GM06990 (cell line): ENCODE measurements at regions not wholly inside any gene's neighbourhood (a gene's known extent, or its start where the extent isn't known, plus 50 kb on each side); places are given as distances from the start of the nearest gene placed in this dataset.
A peak's percentile ranks its signal among the peaks of the same experiment; 100 is the strongest.
"Not testable (repeated sequence)": the region's sequence is repeated elsewhere in the genome, so short reads cannot be mapped to it uniquely, and the experiment has no call there.

ENCODE experiments used
- DNase-seq: peaks from one replicate; pipeline ENCODE4 v3.0.0-alpha.2; 2011; ENCODE audit not compliant: insufficient read length; ENCODE audit errors: extremely low read depth
- H3K27me3 ChIP-seq: replicated peaks from 2 replicates; pipeline ENCODE4 v1.6.0; 2011; ENCODE audit warnings: low read length; ENCODE audit not compliant: control insufficient read depth, insufficient read depth
- H3K36me3 ChIP-seq: 2 replicates; pipeline ENCODE4 v1.5.1; 2011; ENCODE audit warnings: low read length; ENCODE audit not compliant: control insufficient read depth, insufficient read depth
- H3K4me3 ChIP-seq: replicated peaks from 2 replicates; pipeline ENCODE4 v1.5.1; 2011; ENCODE audit warnings: low read depth, mild to moderate bottlenecking, control low read depth, low read length
- CTCF ChIP-seq: IDR thresholded peaks from 2 replicates; pipeline ENCODE4 v1.5.1; 2011; ENCODE audit warnings: low read length, control low read depth, mild to moderate bottlenecking, inconsistent platforms; ENCODE audit not compliant: insufficient read depth, poor library complexity, severe bottlenecking

GRCh38 chr4:72857787-72858186 lies 211.7 kb downstream of the COX18 start:
- TF ChIP-seq CTCF = no peak
- DNase-seq = no peak
- Histone ChIP-seq H3K27me3 (no peaks in the 10 kb centered on the region), H3K4me3 (no peak overlapping the region), H3K36me3 (no peaks in the 10 kb centered on the region)

DNA sequence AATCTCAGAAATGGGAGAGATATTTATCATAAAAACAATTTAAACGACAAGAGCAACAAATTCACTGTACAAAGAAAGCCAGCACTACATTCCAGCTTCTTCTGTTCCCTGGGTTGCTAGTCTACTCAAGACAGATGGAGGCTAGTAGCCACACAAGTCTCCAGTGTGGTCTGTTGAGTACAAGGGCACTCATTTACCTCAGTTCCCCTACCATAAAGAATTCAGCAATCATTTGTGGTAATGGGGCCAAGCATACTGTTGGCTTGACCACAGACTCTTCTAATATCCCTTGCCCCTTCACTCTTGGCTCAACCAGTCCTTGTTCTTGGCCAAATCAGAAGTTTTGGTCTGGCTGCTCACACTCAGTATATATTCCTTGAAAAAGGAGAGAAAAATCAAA lies 212.3 kb downstream of the COX18 start:
- no peak for DNase-seq
- H3K36me3 ChIP-seq = no peaks in the 10 kb centered on the region
- H3K27me3 ChIP-seq = no peaks in the 10 kb centered on the region
- TF ChIP-seq CTCF = no peak
- H3K4me3 ChIP-seq = no peak overlapping the region

DNA sequence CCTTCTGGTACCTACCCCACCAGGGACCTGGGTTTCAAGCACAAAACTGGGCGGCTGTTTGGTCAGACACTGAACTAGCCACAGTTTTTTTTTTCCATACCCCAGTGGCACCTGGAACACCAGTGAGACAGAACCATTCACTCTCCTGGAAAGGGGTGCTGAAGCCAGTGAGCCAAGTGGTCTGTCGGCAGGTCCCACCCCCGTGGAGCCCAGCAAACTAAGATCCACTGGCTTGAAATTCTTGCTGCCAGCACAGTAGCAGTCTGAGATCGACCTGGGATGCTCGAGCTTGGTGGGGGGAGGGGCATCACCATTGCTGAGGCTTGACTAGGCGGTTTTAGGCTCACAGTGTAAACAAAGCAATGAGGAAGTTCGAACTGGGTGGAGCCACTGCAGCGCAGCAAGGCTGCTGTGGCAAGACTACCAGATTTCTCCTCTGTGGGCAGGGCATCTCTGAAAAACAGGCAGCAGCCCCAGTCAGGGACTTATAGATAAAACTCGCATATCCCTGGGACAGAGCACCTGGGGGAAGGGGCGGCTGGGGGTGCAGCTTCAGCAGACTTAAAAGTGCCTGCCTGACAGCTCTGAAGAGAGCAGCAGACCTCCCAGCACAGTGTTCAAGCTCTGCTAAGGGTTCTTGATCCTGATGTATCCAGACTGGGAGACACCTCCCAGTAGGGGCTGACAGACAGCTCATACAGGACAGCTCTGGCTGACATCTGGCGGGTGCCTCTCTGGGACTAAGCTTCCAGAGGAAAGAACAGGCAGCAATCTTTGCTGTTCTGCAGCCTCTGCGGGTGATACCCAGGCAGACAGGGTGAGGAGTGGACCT lies 223.0 kb downstream of the COX18 start:
- peak; percentile 4 for DNase-seq
- Histone ChIP-seq H3K36me3 (no peaks in the 10 kb centered on the region), H3K27me3 (no peaks in the 10 kb centered on the region), H3K4me3 (no peak overlapping the region)
- TF ChIP-seq CTCF = no peak

- no peak for DNase-seq
- Histone ChIP-seq H3K4me3 (no peak overlapping the region), H3K27me3 (no peaks in the 10 kb centered on the region), H3K36me3 (no peaks in the 10 kb centered on the region)
- TF ChIP-seq CTCF = no peak
Observed at GRCh38 chr4:72843466-72843865, 226.1 kb downstream of the COX18 start.

DNA sequence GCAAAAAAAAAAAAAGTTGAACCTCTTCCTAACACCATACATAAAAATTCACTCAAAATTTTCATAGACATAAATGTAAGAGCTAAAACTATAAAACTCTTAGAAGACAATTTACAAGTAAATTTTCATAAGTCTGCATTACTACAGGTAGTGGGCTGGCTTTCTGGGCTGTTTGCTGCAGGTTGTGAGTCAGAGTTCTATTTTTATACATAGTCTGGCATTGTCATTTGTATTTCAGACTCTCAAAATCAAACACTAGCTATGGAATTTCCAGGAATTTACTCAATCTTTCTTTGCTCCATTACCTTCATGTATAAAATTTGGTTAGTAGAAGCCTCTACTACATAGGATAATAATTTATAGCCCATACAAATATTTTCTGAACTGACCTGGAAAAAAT lies 227.2 kb downstream of the COX18 start:
- DNase-seq = no peak
- H3K36me3 ChIP-seq = no peaks in the 10 kb centered on the region
- TF ChIP-seq CTCF = no peak
- no peaks in the 10 kb centered on the region for H3K27me3 ChIP-seq
- H3K4me3 ChIP-seq = no peak overlapping the region

DNA sequence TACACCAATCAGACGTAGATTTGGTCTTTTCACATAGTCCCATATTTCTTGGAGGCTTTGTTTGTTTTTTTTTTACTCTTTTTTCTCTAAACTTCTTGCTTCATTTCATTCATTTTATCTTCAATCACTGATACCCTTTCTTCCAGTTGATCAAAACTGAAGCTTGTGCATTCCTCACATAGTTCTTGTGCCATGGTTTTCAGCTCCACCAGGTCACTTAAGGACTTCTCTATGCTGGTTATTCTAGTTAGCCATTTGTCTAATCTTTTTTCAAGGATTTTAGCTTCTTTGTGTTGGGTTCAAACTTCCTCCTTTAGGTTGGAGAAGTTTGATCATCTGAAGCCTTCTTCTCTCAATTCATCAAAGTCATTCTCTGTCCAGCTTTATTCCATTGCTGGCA lies 229.3 kb downstream of the COX18 start:
- not testable (repeated sequence) for H3K27me3 ChIP-seq, DNase-seq, H3K4me3 ChIP-seq, H3K36me3 ChIP-seq
